Thyroid gland (tissue), 4 donors: ENCODE measurements at regions not wholly inside any gene's neighbourhood (a gene's known extent, or its start where the extent isn't known, plus 50 kb on each side); places are given as distances from the start of the nearest gene placed in this dataset.

Experiments used
- CTCF ChIP-seq, 6 experiments: fragments of 200-600 bp in 3 of 6; fragments of 450-650 bp in 3 of 6; sonication (generic) in 3 of 6; IDR thresholded peaks; one replicate each; pipeline ENCODE4 v1.5.1; 2016 to 2019; ENCODE audit warnings: antibody characterized with exemption in 6 of 6, mild to moderate bottlenecking in 2 of 6, inconsistent platforms in 1 of 6, moderate library complexity in 1 of 6
- POLR2A ChIP-seq, 2 donors: fragments of 450-650 bp; IDR thresholded peaks; one replicate each; pipeline ENCODE4 v1.6.1; 2017; ENCODE audit warnings: antibody characterized with exemption in 2 of 2, mild to moderate bottlenecking in 2 of 2, moderate library complexity in 1 of 2

DNA sequence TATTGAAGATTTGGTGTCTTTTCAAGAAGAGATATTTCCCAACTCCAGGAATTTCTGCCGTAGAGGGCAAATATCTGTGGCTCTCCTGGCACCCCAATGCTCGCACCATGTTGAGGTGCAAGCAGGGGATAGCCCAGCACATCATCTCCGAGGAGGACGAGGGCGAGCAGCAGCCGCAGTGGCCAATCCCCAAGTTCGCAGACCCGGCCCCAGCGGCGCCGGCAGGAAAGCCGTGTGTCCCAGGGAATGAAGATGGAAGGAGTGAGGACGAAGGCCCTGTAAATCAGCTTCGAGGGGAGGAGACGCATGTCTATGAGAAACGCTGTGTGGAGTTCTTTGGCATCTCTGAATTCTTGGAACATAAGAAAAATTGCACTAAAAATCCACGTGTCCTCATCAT lies 213.4 kb upstream of the UBE2E2 start:
- TF ChIP-seq CTCF (IDR thresholded peaks at IDR 0.05) (no peak), POLR2A (IDR thresholded peaks at IDR 0.05) (no peak)
